ENCODE measurements at regions not wholly inside any gene's neighbourhood (a gene's known extent, or its start where the extent isn't known, plus 50 kb on each side); places are given as distances from the start of the nearest gene placed in this dataset.

- TF ChIP-seq CTCF (IDR thresholded peaks at IDR 0.05) = no peak
- no peak for TF ChIP-seq POLR2A (IDR thresholded peaks at IDR 0.05)
- Histone ChIP-seq H3K4me3 (no peak overlapping the region), H3K4me1 (no peaks in the 10 kb centered on the region), H3K9me3 (no peaks in the 10 kb centered on the region), H3K27me3 (no peaks in the 10 kb centered on the region), H3K27ac (no peak overlapping the region), H3K36me3 (ENCODE audit: low read depth, missing control alignments) (no peaks in the 10 kb centered on the region)
- intact Hi-C loops (cut with DNase I; ENCODE audit: low total_unique reads) = no loop called here
- WGBS, 2 donors = 63 to 70% methylated on average over 1 of the region's 1 CpG
- no peak for DNase-seq
Measured at GRCh38 chr9:29668732-29669131, 2095.5 kb upstream of the C9orf72 start.

DNA sequence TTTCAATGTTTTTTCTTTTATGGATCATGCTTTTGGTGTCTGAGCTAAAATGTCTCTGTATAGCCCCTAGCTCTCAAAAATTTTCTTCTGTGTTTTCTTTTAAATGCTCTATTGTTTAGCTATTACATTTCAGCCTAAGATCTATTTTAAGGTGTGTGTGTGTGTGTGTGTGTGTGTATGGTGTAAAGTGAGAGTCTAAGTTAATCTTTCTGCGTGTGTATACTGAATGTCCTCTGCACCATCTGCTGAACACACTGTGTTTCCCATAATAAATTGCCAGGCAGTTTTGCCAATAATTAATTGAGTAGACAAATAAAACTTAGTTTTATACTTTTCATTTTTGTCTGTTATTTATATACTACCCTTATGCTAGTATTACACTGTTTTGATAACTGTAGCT lies 2096.3 kb upstream of the C9orf72 start:
- intact Hi-C loops (cut with DNase I; ENCODE audit: low total_unique reads) = no loop called here
- WGBS, 2 donors = 63 to 72% methylated on average over 1 of the region's 1 CpG

DNA sequence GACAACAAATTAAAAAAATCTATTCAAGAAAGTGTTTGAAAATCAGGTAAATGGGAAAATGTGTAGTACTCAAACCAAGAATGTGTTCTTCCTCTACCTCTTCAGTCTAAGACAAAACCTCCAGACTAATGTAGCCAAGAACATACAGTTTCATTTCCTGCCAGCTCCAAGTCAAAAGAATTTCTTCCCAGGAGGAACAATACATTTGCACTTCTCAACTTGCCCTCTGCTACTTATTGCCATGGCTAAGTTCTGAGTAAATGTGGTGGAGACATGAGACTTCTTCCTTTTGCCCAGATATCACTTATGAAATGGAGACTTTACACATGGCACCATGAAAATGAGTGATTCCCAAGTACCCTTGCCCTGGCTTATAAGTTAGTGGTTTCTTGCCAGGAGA lies 2112.2 kb upstream of the C9orf72 start:
- H3K4me1 ChIP-seq = no peaks in the 10 kb centered on the region
- H3K4me3 ChIP-seq = no peak overlapping the region
- no peaks in the 10 kb centered on the region for H3K9me3 ChIP-seq
- DNase-seq = no peak
- H3K27me3 ChIP-seq = no peaks in the 10 kb centered on the region
- H3K36me3 ChIP-seq (ENCODE audit: low read depth, missing control alignments) = no peaks in the 10 kb centered on the region
- H3K27ac ChIP-seq = no peak overlapping the region
- TF ChIP-seq CTCF (IDR thresholded peaks at IDR 0.05) = no peak
- no peak for TF ChIP-seq POLR2A (IDR thresholded peaks at IDR 0.05)
- intact Hi-C loops (cut with DNase I; ENCODE audit: low total_unique reads) = no loop called here

More for the DNA sequence above, 2096.3 kb upstream of the C9orf72 start:
- Histone ChIP-seq H3K27me3 (no peaks in the 10 kb centered on the region), H3K4me1 (no peaks in the 10 kb centered on the region), H3K4me3 (no peak overlapping the region), H3K36me3 (ENCODE audit: low read depth, missing control alignments) (no peaks in the 10 kb centered on the region), H3K27ac (no peak overlapping the region), H3K9me3 (no peaks in the 10 kb centered on the region)
- no peak for TF ChIP-seq CTCF (IDR thresholded peaks at IDR 0.05)
- no peak for TF ChIP-seq POLR2A (IDR thresholded peaks at IDR 0.05)
- DNase-seq = no peak

DNA sequence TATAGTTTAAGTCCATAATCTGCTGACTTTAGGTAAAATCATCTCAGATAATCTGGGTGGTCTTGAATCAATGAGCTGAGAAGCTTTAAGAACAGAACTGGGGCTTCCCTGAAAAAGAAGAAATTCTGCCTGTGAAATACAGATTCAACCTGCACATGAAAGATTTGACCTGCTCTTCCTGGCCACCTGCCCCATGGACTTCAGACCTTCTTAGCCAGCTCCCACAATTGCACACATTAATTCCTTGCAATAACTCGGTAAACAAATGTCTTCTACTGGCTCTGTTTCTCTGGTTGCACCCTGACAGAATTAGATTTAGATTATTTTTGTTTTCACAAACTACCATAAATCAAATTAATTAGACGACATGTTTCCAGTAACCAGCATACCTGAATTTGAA lies 2117.9 kb upstream of the C9orf72 start:
- Histone ChIP-seq H3K27ac (no peak overlapping the region), H3K36me3 (ENCODE audit: low read depth, missing control alignments) (no peaks in the 10 kb centered on the region), H3K4me3 (no peak overlapping the region), H3K27me3 (no peaks in the 10 kb centered on the region), H3K4me1 (no peaks in the 10 kb centered on the region), H3K9me3 (no peaks in the 10 kb centered on the region)
- 39 to 48% methylated on average over 2 of the region's 2 CpGs for WGBS, 2 donors
- intact Hi-C loops (cut with DNase I; ENCODE audit: low total_unique reads) = no loop called here
- no peak for DNase-seq
- TF ChIP-seq CTCF (IDR thresholded peaks at IDR 0.05) (no peak), POLR2A (IDR thresholded peaks at IDR 0.05) (no peak)

DNA sequence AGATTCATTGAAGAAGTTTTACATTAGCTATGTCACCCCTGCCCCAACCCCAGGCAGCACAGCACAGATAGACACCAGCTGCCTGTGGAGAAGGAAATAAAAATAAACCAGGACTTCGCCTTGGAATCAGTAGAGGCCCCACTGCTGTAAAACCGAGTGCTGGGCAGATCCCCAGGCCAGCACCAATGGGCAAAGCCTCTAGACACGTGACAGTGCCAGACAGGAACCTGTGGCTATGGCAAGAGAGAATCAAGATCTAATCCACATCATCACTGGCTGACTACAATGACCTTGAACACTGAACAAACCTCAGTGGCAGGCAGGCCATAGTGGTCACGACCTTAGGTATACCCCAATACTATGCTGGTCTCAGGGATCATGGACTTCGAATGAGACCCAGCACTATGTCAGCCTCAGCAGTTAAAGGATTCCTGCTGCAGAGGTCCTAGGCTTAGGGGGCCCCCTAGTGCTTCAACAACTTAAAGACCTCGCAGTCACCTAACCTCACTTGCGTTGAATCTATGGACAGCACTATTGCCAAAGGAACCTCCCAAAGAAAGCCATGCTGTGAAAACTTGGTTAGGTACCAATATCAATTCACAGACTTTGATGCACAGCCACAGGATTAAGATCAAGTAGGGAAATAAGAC lies 2118.6 kb upstream of the C9orf72 start:
- H3K4me3 ChIP-seq = no peak overlapping the region
- no peaks in the 10 kb centered on the region for H3K36me3 ChIP-seq (ENCODE audit: low read depth, missing control alignments)
- 52 to 67% methylated on average over 7 of the region's 7 CpGs for WGBS, 2 donors
- DNase-seq = peak; percentile 63
- H3K27ac ChIP-seq = no peak overlapping the region
- intact Hi-C loops (cut with DNase I; ENCODE audit: low total_unique reads) = no loop called here
- H3K9me3 ChIP-seq = no peaks in the 10 kb centered on the region
- H3K27me3 ChIP-seq = no peaks in the 10 kb centered on the region
- no peaks in the 10 kb centered on the region for H3K4me1 ChIP-seq
- TF ChIP-seq CTCF (IDR thresholded peaks at IDR 0.05) (no peak), POLR2A (IDR thresholded peaks at IDR 0.05) (no peak)

All from testis (tissue), 2 donors.